ENCODE measurements at regions not wholly inside any gene's neighbourhood (a gene's known extent, or its start where the extent isn't known, plus 50 kb on each side); places are given as distances from the start of the nearest gene placed in this dataset.
"Not testable (repeated sequence)": the region's sequence is repeated elsewhere in the genome, so short reads cannot be mapped to it uniquely, and the experiment has no call there.

- DNase-seq (ENCODE audit: low read depth) = peak; percentile 2
Measured at GRCh38 chr13:70253834-70254233, 145.6 kb upstream of the KLHL1 start.

- peak; percentile 5 for DNase-seq (ENCODE audit: low read depth)
Measured at GRCh38 chr13:70253411-70253810, 145.2 kb upstream of the KLHL1 start.

- peak; percentile 78 for DNase-seq (ENCODE audit: low read depth)
Measured at GRCh38 chr13:70249332-70250064, 141.2 kb upstream of the KLHL1 start.

GRCh38 chr13:70237131-70237530 is 128.9 kb upstream of the KLHL1 start:
- peak; percentile 10 for DNase-seq (ENCODE audit: low read depth)

- DNase-seq (ENCODE audit: low read depth) = no peak
Measured at GRCh38 chr13:70235565-70235964, 127.3 kb upstream of the KLHL1 start.

- DNase-seq (ENCODE audit: low read depth) = no peak
Measured at GRCh38 chr13:70223911-70224310, 115.7 kb upstream of the KLHL1 start.

- DNase-seq (ENCODE audit: low read depth) = no peak
Measured at GRCh38 chr13:70222926-70223325, 114.7 kb upstream of the KLHL1 start.

GRCh38 chr13:70218618-70219017 is 110.4 kb upstream of the KLHL1 start:
- no peak for DNase-seq (ENCODE audit: low read depth)

- not testable (repeated sequence) for DNase-seq (ENCODE audit: low read depth)
Measured at GRCh38 chr13:70208968-70209367, 100.7 kb upstream of the KLHL1 start.

- DNase-seq (ENCODE audit: low read depth) = no peak
Measured at GRCh38 chr13:70206671-70207070, 98.4 kb upstream of the KLHL1 start.

- DNase-seq (ENCODE audit: low read depth) = no peak
Measured at GRCh38 chr13:70203661-70204229, 95.5 kb upstream of the KLHL1 start.

- DNase-seq (ENCODE audit: low read depth) = no peak
Measured at GRCh38 chr13:70191034-70191433, 82.8 kb upstream of the KLHL1 start.

- DNase-seq (ENCODE audit: low read depth) = no peak
Measured at GRCh38 chr13:70189981-70190380, 81.7 kb upstream of the KLHL1 start.

- no peak for DNase-seq (ENCODE audit: low read depth)
Measured at GRCh38 chr13:70188567-70188966, 80.3 kb upstream of the KLHL1 start.

- peak; percentile 35 for DNase-seq (ENCODE audit: low read depth)
Measured at GRCh38 chr13:70183041-70183440, 74.8 kb upstream of the KLHL1 start.
